H1 (cell line): ENCODE measurements at regions not wholly inside any gene's neighbourhood (a gene's known extent, or its start where the extent isn't known, plus 50 kb on each side); places are given as distances from the start of the nearest gene placed in this dataset.

Experiments used
- CTCF ChIA-PET: fragments of 300-600 bp; sonication (Branson Sonifier 250); formaldehyde crosslinking; loops from one replicate; lab custom pipeline; 2021; ENCODE audit not compliant: partially characterized antibody; lab: Charles Lee
- POLR2A ChIA-PET: fragments of 300-600 bp; sonication (Branson Sonifier 250); formaldehyde crosslinking; loops from one replicate; lab custom pipeline; 2021; ENCODE audit warnings: inconsistent platforms; ENCODE audit not compliant: partially characterized antibody; lab: Charles Lee
- DNase-seq, 2 experiments: peaks; one replicate each; pipeline versions ENCODE4 v3.0.0 to v3.0.0-alpha.2; 2010 to 2022; ENCODE audit warnings: low spot score in 2 of 2, low read depth in 1 of 2, mixed read lengths in 1 of 2
- FAIRE-seq: peaks from 2 replicates; lab custom pipeline; 2011; peaks lifted over from hg19 to GRCh38; lab: Jason Lieb, UNC
- H2AFZ ChIP-seq: 2 replicates; pipeline ENCODE4 v1.8.1; 2012; ENCODE audit warnings: low read length, inconsistent platforms
- H2AK5ac ChIP-seq: 2 replicates; pipeline ENCODE4 v1.6.1; 2013; ENCODE audit warnings: low read depth, low read length
- H2BK120ac ChIP-seq: replicated peaks from 2 replicates; pipeline ENCODE3; 2013; ENCODE audit warnings: low read depth, low read length, inconsistent platforms
- H2BK12ac ChIP-seq: 2 replicates; pipeline ENCODE4 v1.6.1; 2013; ENCODE audit warnings: low read depth, low read length
- H2BK15ac ChIP-seq: 2 replicates; pipeline ENCODE4 v1.6.1; 2013; ENCODE audit warnings: low read length
- H2BK20ac ChIP-seq: 2 replicates; pipeline ENCODE4 v1.6.1; 2013; ENCODE audit warnings: low read length
- H2BK5ac ChIP-seq: 2 replicates; pipeline ENCODE4 v1.6.1; 2013; ENCODE audit warnings: low read depth, low read length
- H3K14ac ChIP-seq: 2 replicates; pipeline ENCODE4 v1.6.1; 2013; ENCODE audit warnings: inconsistent platforms; ENCODE audit not compliant: insufficient read length
- H3K18ac ChIP-seq: 2 replicates; pipeline ENCODE4 v1.6.1; 2013; ENCODE audit warnings: low read length; ENCODE audit errors: extremely low read depth
- H3K23ac ChIP-seq: 2 replicates; pipeline ENCODE4 v1.6.1; 2013; ENCODE audit warnings: inconsistent platforms; ENCODE audit not compliant: insufficient read length
- H3K23me2 ChIP-seq: 2 replicates; pipeline ENCODE4 v1.6.1; 2013; ENCODE audit warnings: low read depth, low read length
- H3K27ac ChIP-seq: 2 replicates; pipeline ENCODE4 v1.6.1; 2011; ENCODE audit warnings: low read depth, low read length, inconsistent platforms
- H3K27me3 ChIP-seq, 4 experiments: replicated peaks in 1 of 4; 1 replicate in 1 of 4; 2 replicates in 3 of 4; pipeline versions ENCODE4 v1.6.1 to v1.8.1; 2011 to 2013; ENCODE audit warnings: low read length in 3 of 4, mild to moderate bottlenecking in 3 of 4, inconsistent platforms in 2 of 4, mixed read lengths in 2 of 4, moderate library complexity in 1 of 4; ENCODE audit not compliant: control insufficient read depth in 3 of 4, insufficient read depth in 3 of 4; ENCODE audit errors: extremely low read depth in 1 of 4
- H3K36me3 ChIP-seq, 4 experiments: 2 replicates each; pipeline versions ENCODE4 v1.6.1 to v1.8.1; 2011 to 2013; ENCODE audit warnings: mild to moderate bottlenecking in 4 of 4, low read length in 3 of 4, moderate library complexity in 2 of 4, control low read depth in 1 of 4, inconsistent platforms in 1 of 4; ENCODE audit not compliant: insufficient read depth in 4 of 4, control insufficient read depth in 2 of 4
- H3K4ac ChIP-seq: replicated peaks from 2 replicates; pipeline ENCODE3; 2013; ENCODE audit warnings: low read length, low read depth, mixed read lengths, inconsistent platforms; ENCODE audit not compliant: insufficient read length
- H3K4me1 ChIP-seq, 4 experiments: replicated peaks in 1 of 4; 1 replicate in 1 of 4; 2 replicates in 3 of 4; pipeline versions ENCODE4 v1.6.1 to v1.8.1; 2011 to 2013; ENCODE audit warnings: low read length in 3 of 4, inconsistent platforms in 2 of 4, mixed read lengths in 1 of 4; ENCODE audit not compliant: insufficient read depth in 4 of 4, control insufficient read depth in 3 of 4
- H3K4me2 ChIP-seq, 2 experiments: 2 replicates each; pipeline versions ENCODE4 v1.6.1 to v1.8.1; 2011 to 2013; ENCODE audit warnings: low read depth in 2 of 2, low read length in 2 of 2, control low read depth in 1 of 2, inconsistent platforms in 1 of 2, mild to moderate bottlenecking in 1 of 2; ENCODE audit not compliant: insufficient read depth in 1 of 2
- H3K4me3 ChIP-seq, 4 experiments: fragments of 200-600, 300-600 bp in 1 of 4; sonication (generic), shearing (Covaris generic), sonication (Bioruptor Twin) in 1 of 4; 2 replicates each; pipeline versions ENCODE4 v1.5.1 to v1.8.1; 2011 to 2016; ENCODE audit warnings: low read length in 4 of 4, low read depth in 3 of 4, control low read depth in 2 of 4, inconsistent platforms in 2 of 4, mild to moderate bottlenecking in 2 of 4, mixed read lengths in 1 of 4, moderate library complexity in 1 of 4; ENCODE audit not compliant: insufficient read depth in 2 of 4; ENCODE audit errors: extremely low read depth in 1 of 4
- H3K56ac ChIP-seq: replicated peaks from 2 replicates; pipeline ENCODE3; 2013; ENCODE audit warnings: low read depth, mild to moderate bottlenecking, mixed read lengths, low read length, inconsistent platforms; ENCODE audit not compliant: insufficient read length
- H3K79me1 ChIP-seq: 2 replicates; pipeline ENCODE4 v1.6.1; 2013; ENCODE audit warnings: low read depth, low read length, control low read depth
- H3K79me2 ChIP-seq, 2 experiments: 2 replicates each; pipeline versions ENCODE4 v1.6.1 to v1.8.1; 2012 to 2013; ENCODE audit warnings: low read length in 2 of 2, mild to moderate bottlenecking in 2 of 2, inconsistent platforms in 1 of 2; ENCODE audit not compliant: insufficient read depth in 2 of 2, control insufficient read depth in 1 of 2
- H3K9ac ChIP-seq, 4 experiments: replicated peaks in 1 of 4; 1 replicate in 1 of 4; 2 replicates in 3 of 4; pipeline versions ENCODE4 v1.6.1 to v1.8.1; 2011 to 2013; ENCODE audit warnings: low read depth in 3 of 4, low read length in 3 of 4, control low read depth in 2 of 4, mild to moderate bottlenecking in 2 of 4, moderate library complexity in 2 of 4, inconsistent platforms in 1 of 4; ENCODE audit errors: extremely low read depth in 1 of 4
- H3K9me3 ChIP-seq, 2 experiments: 2 replicates each; pipeline versions ENCODE4 v1.6.1 to v1.8.1; 2012 to 2013; ENCODE audit warnings: mild to moderate bottlenecking in 2 of 2, moderate library complexity in 2 of 2, control low read depth in 1 of 2, inconsistent platforms in 1 of 2, low read depth in 1 of 2, low read length in 1 of 2, mixed read lengths in 1 of 2; ENCODE audit not compliant: insufficient read depth in 2 of 2
- H4K20me1 ChIP-seq, 2 experiments: replicated peaks in 1 of 2; 2 replicates each; pipeline versions ENCODE3 to v1.8.1; 2011 to 2013; ENCODE audit warnings: inconsistent platforms in 2 of 2, low read length in 2 of 2, mild to moderate bottlenecking in 1 of 2; ENCODE audit not compliant: insufficient read depth in 2 of 2, control insufficient read depth in 1 of 2
- H4K5ac ChIP-seq: 2 replicates; pipeline ENCODE4 v1.6.1; 2013; ENCODE audit warnings: low read length, low read depth, mixed read lengths, inconsistent platforms; ENCODE audit not compliant: insufficient read length
- H4K8ac ChIP-seq: 2 replicates; pipeline ENCODE4 v1.8.0; 2013; ENCODE audit warnings: mild to moderate bottlenecking, moderate library complexity, low read length, inconsistent platforms; ENCODE audit not compliant: insufficient read depth; ENCODE audit errors: extremely low read depth
- H4K91ac ChIP-seq: replicated peaks from 2 replicates; pipeline ENCODE3; 2013; ENCODE audit warnings: low read length, mixed read lengths, inconsistent platforms; ENCODE audit not compliant: insufficient read length
- JUN ChIP-seq: IDR thresholded peaks from 2 replicates; pipeline ENCODE4 v1.6.1; 2011; ENCODE audit warnings: low read depth, mild to moderate bottlenecking, improper control_type of control experiment, low read length
- RBBP5 ChIP-seq: IDR thresholded peaks from 2 replicates; pipeline ENCODE4 v1.7.1; 2012; ENCODE audit warnings: low read depth, mild to moderate bottlenecking, inconsistent platforms, low read length, moderate library complexity, borderline replicate concordance
- SRF ChIP-seq: IDR thresholded peaks from 2 replicates; pipeline ENCODE4 v1.6.1; 2011; ENCODE audit warnings: mild to moderate bottlenecking, low read depth, low read length, moderate library complexity
- WGBS, 2 experiments: shearing (Covaris generic) in 1 of 2; methylation state at CpG; one replicate each; pipeline versions ENCODE4 v1.1.6 to v1.1.7; 2013 to 2015; ENCODE audit warnings: low lambda C conversion rate in 2 of 2, mixed read lengths in 2 of 2, inconsistent platforms in 1 of 2, low coverage in 1 of 2, missing lambda C conversion rate in 1 of 2; ENCODE audit not compliant: insufficient replicate concordance in 2 of 2, insufficient coverage in 1 of 2, insufficient read length in 1 of 2; ENCODE audit errors: extremely low coverage in 1 of 2, missing lambda C conversion rate in 1 of 2; 5-methylcytosine and 5-hydroxymethylcytosine counted together

GRCh38 chr7:131081308-131081707 lies 246.4 kb upstream of the MKLN1 start:
- H2AK5ac ChIP-seq = no peak overlapping the region
- H2BK12ac ChIP-seq = no peak overlapping the region
- no peaks in the 10 kb centered on the region; the same call in 1 of the 2 replicates for H3K79me1 ChIP-seq
- H3K9ac ChIP-seq = no peak overlapping the region
- TF ChIP-seq JUN (no peak), RBBP5 (no peak), SRF (no peak)
- no peaks in the 10 kb centered on the region for H3K23me2 ChIP-seq
- ChIA-PET CTCF (no interaction called here), POLR2A (no interaction called here)
- H2BK5ac ChIP-seq = no peak overlapping the region
- H3K27me3 ChIP-seq = no peaks in the 10 kb centered on the region
- H3K79me2 ChIP-seq = peaks cover 0 to 42% of the 10 kb centered on the region in 2 experiments; a peak in 2 of 4 replicates
- no peaks in the 10 kb centered on the region for H3K9me3 ChIP-seq
- FAIRE-seq (no peak), DNase-seq (no peak)
- no peak overlapping the region for H4K91ac ChIP-seq
- H3K27ac ChIP-seq = no peak overlapping the region
- WGBS, 2 experiments = 79% methylated on average over 1 of the region's 1 CpG; no CpG with 5 or more reads in 1 of the 2 experiments
- peaks cover 0 to 2% (median 0%) of the 10 kb centered on the region in 4 experiments; a peak in 1 of 7 replicates for H3K4me1 ChIP-seq
- no peak overlapping the region for H3K4me3 ChIP-seq
- H4K20me1 ChIP-seq = peaks cover 0 to 4% of the 10 kb centered on the region in 2 experiments
- no peak overlapping the region for H3K14ac ChIP-seq
- no peaks in the 10 kb centered on the region; a peak in 2 of 8 replicates for H3K36me3 ChIP-seq
- no peak overlapping the region for H3K4me2 ChIP-seq
- no peak overlapping the region for H2BK20ac ChIP-seq
- H3K18ac ChIP-seq = no peak overlapping the region
- H3K56ac ChIP-seq = no peak overlapping the region
- no peak overlapping the region for H2AFZ ChIP-seq
- H3K4ac ChIP-seq = no peak overlapping the region
- H2BK120ac ChIP-seq = no peak overlapping the region
- no peak overlapping the region for H2BK15ac ChIP-seq
- H3K23ac ChIP-seq = no peak overlapping the region
- H4K5ac ChIP-seq = no peak overlapping the region
- no peak overlapping the region for H4K8ac ChIP-seq
